CD4-positive, alpha-beta T cell treated with Interleukin-6 at 100 ng/mL for 8 hours (primary cell): ENCODE measurements at regions not wholly inside any gene's neighbourhood (a gene's known extent, or its start where the extent isn't known, plus 50 kb on each side); places are given as distances from the start of the nearest gene placed in this dataset.
"Not testable (repeated sequence)": the region's sequence is repeated elsewhere in the genome, so short reads cannot be mapped to it uniquely, and the experiment has no call there.

Experiments
- DNase-seq: peaks from one replicate; pipeline ENCODE4 v3.0.0-alpha.2; 2020; ENCODE audit warnings: mixed read lengths, low spot score

DNA sequence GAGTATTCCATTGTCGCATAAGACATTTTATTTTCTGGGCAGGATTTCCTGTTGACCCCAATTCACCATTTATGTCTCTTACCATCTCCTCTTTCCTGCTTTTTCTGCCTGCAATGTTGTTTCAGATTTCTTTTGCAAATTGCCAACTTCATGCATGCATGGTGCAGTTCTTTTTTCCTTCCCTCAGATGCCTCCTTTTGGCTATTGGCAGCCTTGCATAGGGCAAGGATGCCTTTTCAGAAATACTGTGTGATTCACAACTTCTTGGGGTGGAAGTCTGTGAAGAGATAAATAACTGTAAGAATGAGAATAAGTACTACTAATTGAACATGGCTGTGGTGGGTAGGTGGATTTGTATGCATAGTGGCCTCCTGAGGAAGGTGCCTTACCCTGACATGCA is 116.7 kb downstream of the SOX4 start:
- DNase-seq = no peak

DNA sequence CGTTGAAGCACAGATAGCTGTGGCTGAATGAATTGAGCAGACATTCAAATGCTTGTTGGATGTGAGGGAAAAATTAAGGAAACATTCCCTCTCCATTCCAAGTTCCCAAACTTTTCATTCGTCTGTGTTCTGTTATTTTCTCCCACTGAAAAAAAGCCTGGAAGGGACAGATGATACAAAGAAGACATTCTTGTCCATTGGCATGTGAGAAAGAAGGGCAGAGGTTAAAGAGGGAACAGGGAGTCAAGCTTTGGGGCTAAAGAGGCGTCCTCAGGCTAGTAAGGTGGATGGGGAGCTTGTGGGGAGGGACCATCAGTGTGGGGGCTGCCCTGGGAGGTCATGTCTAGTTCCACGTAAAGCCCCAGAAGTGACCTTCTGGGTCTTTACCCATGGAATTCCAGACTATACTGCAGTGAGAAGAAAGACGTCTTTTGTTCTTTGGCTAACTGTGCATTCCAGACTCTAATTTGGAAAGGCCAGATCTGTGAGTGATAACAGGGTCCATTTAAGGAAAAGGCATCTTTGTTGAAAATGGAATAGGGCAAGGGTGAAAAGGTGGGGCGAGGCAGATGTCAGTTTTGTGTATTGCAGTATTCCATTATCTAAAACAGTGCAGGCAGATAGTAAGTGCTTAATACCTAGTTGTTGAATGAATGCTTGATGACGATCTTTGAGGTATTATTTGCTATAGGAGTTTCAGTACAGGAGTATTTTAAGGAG is 117.5 kb downstream of the SOX4 start:
- DNase-seq = no peak

DNA sequence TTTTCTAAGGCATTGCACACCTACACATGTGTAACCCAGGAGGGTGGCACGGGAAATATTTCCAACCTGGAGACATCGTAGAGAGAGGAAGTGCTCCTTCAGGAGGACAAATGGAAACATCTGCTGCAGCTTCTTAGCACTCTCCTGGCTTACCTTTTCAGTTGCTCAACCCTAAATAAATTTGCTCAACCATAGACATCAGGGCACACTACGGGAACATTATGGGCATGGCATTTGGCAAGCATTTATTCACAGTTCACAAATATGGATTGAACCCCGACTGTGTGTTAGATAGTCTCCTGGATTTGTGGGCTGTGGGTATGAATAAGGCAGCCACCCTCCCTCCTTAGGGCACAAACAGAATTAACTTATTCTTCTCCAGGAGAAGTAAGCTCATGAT is 118.7 kb downstream of the SOX4 start:
- no peak for DNase-seq

DNA sequence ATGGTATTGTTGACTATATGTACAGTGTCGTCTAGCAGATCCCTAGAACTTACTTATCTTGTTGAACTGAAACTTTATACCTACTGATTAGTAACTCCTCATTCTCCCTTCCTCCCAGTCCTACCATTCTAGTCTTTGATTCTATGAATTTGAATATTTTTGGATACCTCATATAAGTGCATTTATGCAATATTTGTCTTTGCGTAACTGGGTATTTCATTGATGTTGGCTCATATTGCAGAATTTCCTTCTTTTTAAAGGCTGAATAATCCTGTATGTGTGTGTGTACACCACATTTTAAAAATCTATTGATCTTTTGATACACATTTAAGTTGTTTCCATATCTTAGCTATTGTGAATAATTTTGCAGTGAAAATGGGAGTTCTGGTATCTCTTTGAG is 119.9 kb downstream of the SOX4 start:
- no peak for DNase-seq

DNA sequence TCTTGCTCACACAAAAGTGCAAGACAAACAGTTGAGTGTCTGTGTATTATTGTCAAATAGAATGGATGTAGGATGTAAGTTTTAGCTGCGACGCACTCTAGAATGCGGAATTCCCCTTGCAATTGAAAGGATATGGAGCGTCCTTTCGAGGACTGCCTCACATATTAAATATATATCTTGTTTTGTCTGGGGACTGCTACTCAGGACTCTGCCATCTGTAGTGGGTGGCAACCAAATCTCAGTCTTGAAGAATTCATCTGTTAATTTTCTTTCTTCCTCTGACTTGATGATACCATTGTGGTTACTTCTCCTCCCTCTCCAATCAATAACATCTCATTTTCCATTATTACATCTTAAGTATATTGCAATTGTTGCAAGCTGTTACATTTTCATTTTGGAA is 121.6 kb downstream of the SOX4 start:
- DNase-seq = no peak

DNA sequence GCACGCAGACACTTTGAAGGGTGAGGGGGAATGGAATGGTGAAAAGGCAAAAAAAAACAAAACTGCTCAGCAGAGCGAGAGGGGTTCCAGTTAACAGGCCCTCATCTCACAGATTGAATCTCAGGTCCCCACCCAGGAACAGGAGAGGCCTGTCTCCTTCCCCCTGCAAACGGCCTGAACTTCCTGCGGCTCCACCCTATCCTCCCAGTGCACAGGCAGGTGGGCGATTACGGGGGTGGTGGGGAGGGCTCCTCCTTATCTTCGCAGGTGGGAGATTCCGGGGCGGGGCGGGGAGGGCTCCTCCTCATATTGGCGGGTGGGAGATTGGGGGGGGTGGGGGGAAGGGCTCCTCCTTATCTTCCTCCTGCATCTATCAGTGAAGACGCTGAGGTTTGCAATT is 129.0 kb downstream of the SOX4 start:
- no peak for DNase-seq

DNA sequence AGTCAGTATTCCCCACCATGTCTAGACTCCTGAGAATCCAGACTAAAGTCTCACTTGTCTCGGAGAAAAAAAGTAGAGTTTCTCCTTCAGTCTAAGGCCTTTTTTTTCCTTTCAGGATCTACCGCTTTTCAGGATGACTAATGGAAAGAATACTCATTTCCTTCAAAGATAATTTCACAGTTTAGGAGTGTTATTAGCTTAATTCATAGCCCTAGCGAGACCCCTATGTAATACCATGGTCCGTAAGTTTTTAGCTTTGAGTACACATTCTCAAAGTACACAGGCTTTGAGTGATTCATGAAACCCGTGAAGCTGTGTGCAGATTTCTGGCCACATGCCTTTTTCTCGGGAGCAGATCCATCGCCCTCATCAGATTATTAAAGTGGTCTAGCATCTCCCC is 133.1 kb downstream of the SOX4 start:
- DNase-seq = no peak

DNA sequence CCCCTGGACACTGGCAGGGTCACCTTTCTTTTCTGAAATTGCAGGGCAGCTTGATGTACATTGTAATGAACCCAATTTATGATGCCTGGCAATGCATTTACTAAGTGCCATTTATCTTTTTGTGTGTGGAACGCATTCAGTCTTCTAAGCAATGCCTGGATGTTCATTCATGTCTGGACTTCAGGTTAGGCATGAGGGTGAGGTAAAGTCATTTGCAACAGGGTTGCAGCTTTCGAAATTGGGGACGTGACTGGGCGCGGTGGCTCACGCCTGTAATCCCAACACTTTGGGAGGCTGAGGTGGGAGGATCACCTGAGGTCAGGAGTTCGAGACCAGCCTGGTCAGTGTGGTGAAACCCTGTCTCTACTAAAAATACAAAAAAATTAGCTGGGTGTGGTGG is 134.6 kb downstream of the SOX4 start:
- DNase-seq = no peak

DNA sequence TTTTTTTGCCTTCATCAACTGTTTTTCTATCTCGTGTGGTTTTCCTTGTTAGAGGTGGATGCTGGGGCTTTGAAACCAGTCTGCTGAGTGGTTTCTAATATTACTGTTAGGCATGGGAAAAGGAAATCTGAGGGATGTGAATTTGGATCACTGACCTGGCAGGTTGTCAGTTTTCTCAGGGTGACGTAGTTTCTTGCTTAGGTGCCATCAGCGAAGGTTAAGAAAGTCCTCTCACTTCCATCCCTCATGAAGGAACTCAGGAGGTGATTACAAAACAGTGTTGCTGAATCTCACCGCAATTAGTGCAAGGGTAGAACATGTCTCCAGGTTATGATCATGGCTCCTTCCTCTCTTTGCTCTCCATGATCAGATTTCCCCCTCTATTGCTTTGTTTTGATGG is 135.9 kb downstream of the SOX4 start:
- DNase-seq = no peak

DNA sequence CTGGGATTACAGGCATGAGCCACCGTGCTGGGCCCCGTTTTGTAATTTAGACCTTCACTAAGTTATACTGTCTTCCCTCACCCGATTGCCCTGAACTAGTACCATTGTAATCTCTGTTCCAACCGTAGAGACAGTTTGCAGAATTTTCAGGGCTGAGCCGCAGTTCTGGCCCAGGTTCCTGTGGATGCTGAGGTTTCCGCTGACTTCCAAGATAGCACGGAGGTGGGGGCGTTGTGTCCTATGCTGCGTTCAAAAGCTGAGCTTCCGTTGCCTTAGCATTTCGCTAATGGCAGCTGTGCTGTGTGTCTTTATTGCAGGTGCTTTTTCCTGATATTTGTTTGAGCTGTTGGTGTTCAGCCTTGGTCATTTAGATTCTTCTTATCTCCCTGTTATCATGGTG is 137.0 kb downstream of the SOX4 start:
- DNase-seq = no peak

DNA sequence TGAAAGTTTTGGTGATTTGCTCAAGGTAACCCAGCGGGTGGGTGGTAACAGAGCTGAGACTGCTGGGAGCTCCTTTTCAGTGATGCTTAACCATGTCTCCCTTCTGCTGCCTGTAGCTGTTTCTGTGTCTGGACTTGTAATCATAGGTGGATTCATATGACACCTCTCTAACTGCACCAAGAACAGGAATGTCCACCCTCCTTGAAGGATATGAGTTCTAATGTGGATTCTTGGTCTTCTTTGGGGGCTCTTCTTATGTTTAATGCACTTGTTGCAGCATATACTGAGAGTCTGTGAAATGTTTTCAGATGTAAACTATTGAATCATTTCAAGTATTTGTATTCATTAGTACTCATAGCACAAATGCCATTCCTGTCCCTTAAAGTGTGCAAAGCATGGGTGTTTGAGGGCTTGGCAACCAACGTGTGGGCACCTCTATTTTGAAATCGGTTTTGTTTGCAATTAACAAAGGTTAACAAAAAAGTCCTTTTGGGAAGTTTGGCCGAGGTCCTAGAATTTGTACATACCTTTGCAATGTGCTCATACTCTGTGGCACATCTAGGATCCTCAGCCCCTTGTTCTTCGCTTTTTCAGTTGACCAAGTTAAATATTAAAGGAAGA is 138.0 kb downstream of the SOX4 start:
- no peak for DNase-seq

DNA sequence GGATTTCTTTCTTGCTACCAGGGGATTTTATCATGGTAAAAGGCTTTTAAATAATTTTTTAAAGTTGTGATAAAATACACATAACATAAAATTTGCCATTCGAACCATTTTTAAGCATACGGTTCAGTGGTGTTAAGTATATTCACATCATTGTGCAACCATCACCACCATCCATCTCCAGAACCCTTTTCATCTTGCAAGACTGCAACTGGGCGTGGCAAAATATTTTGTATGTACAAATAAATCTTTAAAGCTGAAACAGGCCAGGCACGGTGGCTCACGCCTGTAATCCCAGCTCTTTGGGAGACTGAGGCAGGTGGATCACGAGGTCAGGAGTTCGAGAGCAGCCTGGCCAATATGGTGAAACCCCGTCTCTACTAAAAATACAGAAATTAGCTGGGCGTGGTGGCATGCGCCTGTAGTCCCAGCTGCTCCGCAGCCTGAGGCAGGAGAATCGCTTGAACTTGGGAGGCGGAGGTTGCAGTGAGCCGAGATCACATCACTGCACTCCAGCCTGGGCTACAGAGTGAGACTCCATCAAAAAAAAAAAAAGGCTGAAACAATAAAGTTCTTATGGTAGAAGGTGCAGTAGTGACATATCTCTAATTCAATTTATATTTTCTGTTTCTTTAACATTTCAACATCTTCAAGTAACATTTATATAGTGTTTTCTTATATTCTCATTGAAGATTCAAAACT is 138.6 kb downstream of the SOX4 start:
- not testable (repeated sequence) for DNase-seq

DNA sequence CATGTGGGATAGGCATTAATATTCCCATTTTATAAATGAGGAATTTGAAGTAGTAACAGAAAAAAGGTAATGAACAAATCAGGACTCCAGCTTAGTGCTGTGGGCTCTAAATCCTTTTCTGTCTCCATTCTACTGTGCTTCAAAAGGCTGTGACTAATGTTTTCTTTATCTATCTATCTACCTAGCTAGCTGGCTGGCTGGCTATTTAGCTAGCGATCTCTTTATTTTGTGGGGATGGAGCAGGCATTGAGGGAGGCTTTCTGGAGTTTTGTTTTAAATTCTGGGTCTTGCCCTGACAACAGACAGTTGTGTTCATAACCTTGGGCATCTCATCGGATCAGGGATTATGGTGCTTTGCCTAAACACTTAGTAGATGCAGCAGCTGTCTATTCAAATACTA is 139.2 kb downstream of the SOX4 start:
- no peak for DNase-seq

DNA sequence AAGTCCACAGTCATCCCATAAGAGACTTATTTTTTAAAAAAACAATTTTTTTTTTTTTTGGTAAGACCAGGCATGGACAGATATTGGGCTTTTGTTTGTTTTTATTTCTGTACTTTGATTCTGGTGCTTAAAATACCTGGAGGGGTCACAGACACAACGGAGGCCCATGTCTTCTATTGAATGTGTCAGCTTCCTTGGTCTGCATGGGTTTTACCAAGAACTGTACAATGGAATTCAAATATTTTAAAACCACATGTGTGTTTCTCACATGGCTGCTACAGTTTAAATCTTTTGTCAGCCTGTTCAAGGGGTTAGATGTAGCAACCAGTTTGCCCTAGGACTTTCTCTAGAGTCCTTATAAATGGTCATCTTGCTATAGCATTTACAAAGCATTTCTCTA is 139.8 kb downstream of the SOX4 start:
- DNase-seq = no peak

DNA sequence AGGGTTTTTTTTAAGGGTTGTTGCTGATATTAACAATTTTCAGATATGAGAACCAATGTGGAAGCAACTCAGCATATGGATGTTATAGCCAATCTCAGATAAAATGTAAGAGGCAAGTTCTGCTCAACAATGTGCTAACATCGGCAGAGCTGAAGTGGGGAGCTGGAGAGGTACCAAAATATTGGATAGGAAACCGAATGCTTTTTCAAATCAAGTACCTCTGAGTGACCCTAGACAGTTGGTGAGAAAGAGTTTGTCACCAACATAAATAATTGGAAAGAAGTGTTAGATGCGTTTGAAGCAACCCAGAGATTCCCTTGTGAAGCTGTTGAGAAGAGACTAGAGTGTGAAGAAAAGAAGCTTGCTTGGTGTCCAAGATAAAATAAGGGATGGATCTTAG is 140.7 kb downstream of the SOX4 start:
- no peak for DNase-seq

DNA sequence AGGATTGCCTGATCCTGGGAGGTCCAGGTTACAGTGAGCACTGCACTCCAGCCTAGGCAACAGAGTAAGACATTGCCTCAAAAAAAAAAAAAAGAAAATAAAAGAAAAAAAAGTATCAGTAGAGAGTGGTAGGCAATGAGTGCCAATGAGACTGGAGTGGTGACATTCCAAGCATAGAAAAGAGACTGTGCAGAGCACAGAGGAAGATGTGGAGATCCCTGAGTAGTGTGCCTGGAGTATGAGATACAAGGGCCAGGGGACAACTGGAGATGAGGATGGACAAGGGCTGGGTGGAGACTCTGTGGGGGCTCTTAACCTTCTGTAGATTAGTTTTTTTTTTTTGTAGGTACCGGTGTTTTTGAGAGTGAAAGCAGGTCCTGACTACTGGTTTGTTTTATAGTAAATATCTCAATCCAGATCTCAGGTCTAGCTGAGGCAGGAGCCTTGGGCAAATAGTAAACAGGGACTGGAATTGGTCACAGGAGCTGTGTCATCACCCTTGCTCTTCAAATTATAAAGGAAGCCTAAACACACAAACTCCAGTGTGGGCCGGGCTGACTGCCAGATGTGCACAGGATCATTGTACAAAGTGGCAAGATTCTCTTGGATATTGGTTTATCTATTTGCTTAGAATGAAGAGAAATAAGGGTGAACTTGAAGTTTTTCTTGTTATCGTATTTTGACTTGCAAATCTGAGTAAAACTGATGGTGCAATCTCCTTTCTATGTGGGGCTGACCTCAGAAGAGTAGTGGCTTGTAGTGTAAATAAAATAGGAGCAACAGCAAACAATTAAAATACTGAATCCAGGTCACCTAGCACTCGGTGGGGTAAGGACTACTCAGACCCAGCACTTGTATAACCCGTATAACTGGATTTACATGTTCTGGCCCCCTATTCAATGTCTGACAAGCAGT is 144.9 kb downstream of the SOX4 start:
- no peak for DNase-seq

DNA sequence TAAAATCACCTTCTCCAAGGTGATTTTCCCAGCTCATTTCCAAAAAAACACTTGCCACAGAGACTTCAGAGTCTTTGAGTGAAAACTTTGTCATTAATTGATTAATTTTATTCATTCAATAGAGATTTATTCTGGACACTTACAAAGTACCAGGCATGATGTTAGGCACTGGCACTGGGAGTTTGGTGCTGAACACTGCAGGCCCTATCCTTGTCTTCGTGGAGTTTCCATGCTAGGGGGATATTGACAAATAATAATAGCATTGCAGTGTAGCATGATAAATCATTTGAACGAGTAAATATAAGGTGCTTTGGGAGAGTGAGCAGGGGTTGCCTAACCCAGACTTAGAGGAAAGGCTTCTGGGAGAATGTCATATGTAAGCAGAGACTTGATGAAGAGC is 145.7 kb downstream of the SOX4 start:
- no peak for DNase-seq

DNA sequence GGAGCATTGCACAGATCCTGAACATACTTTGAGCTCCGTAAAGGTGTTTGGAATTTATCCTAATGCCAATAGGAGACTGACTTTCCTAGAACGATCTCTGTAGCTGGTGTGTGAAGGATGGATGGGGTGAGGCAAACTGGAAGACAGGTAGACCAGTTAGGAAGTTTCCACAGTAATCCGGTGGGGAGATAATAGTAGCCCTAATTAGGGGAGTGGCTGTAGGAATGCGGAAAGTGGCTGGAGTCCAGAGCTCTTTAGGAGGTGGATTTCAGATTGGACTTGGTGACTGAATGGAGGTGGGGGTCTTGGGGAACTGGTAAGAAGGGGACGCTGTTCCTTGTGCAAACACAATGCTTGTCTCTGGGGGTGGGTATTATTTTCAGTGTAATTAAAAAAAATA is 146.3 kb downstream of the SOX4 start:
- no peak for DNase-seq

DNA sequence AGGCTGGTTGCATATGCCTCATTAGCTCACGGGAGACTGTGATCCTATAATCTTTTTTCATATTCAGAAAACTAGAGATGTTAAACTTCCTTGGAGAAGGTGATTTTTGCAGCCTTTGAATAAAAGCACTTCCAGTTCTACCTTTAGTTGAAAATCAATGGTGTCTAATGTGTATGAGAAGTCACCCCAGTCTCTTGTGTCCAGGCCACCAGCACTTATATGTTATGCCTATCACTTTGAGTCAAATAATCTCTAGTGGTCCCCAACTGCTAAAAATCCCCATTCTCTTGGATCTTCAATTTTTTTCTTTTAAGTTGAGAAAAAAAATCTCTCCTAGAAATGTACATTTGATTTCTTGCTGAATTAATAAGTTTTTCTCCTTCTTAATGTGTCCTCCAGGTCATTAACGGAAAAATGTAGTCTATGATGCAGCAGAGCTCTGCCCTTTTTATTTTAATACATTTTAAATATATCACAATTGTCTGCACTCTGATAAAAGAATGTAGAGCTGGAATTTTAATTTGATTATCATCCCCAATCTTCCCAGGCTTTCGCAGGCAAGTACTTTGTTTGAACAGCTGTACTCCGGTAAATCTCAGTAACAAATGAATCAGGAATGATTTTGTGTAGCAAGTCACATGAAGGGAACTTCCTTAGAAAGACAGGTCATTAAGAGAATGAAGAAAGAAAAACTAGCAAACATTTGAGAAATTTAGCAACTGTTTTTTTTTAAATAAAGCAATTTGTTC is 147.0 kb downstream of the SOX4 start:
- DNase-seq = no peak

DNA sequence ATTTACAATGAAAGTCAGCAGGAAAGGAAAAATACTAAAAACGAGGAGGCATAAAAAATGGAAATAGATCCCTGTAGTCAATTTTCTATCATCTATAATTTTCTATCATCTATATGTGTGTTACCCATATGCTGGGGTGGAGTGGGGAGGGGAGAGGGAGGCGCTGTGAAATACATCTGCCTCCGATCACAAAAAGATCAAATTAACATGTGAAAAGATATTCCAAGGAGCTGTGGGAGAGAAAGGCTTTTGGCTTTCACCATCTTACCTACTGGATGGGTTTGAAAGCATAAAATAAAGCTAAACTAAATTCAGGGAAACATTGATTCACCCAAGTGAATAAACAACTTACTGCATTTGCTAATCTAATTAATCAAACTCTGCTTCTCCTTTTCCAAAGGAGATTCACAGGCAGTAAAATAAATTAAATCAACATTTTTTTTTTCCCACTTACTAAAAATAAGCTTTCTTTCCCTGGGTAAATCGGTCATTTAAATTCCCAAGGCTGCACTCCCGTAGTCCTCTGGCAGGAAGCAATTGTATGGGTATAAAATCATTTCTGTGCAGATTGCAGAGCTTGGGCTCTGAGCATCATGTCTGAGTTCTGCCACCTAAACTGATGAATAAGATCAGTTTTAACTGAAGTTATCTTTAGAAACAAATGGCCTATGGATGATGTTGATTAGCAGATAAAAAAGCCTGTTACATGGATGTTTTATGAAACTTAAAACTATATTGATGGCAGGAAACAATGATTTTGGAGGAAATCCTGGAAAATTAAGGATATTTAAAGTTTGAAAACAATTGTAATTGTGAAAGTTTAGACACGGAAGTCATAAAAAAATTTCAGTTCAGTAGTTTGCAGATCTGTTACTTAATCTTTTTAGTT is 147.9 kb downstream of the SOX4 start:
- no peak for DNase-seq

DNA sequence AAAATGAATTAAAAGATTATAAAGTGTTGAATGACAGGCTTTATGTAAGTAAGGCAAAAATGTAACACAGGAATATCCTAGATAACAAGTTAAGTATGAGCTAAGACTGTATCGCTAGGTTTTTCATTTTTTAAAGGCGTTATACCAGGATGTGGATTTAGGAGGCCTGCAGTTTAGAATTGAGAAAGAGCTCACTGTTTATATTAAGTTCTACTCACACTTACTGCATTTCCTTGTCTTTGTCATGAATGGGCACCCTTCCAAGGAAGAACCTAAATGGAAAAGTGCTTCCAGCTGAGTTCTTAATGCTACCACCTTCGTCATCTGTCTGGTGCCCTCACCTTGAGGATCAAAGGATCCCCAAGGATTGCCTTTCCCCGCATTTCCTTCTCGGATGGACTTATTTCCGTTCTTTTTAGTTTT is 148.7 kb downstream of the SOX4 start:
- no peak for DNase-seq
